ENCODE measurements at regions not wholly inside any gene's neighbourhood (a gene's known extent, or its start where the extent isn't known, plus 50 kb on each side); places are given as distances from the start of the nearest gene placed in this dataset.

- Histone ChIP-seq H3K4me3 (no peak overlapping the region), H3K27ac (no peak overlapping the region), H3K9me3 (replicated peaks) (no peaks in the 10 kb centered on the region), H3K4me1 (replicated peaks) (peaks cover 27% of the 10 kb centered on the region), H3K27me3 (replicated peaks) (no peaks in the 10 kb centered on the region), H3K36me3 (no peaks in the 10 kb centered on the region)
- peak in 1 of 2 experiments; percentile 9 for DNase-seq (ENCODE audit: low read depth in 1 of 2, low spot score in 2 of 2)
Measured at GRCh38 chr1:219514728-219515127, 98.2 kb downstream of the ZC3H11B start.

- H3K27me3 ChIP-seq (replicated peaks) = no peaks in the 10 kb centered on the region
- no peak overlapping the region for H3K4me3 ChIP-seq
- DNase-seq (ENCODE audit: low read depth in 1 of 2, low spot score in 2 of 2) = no peak
Measured at GRCh38 chr1:219507437-219507836, 105.5 kb downstream of the ZC3H11B start.

GRCh38 chr1:219506936-219507335 is 106.0 kb downstream of the ZC3H11B start:
- Histone ChIP-seq H3K27me3 (replicated peaks) (no peaks in the 10 kb centered on the region), H3K4me3 (no peak overlapping the region), H3K9me3 (replicated peaks) (no peaks in the 10 kb centered on the region), H3K4me1 (replicated peaks) (peaks cover 21% of the 10 kb centered on the region), H3K36me3 (no peaks in the 10 kb centered on the region), H3K27ac (no peak overlapping the region)
- DNase-seq (ENCODE audit: low read depth in 1 of 2, low spot score in 2 of 2) = no peak

More at GRCh38 chr1:219507437-219507836, 105.5 kb downstream of the ZC3H11B start:
- Histone ChIP-seq H3K9me3 (replicated peaks) (no peaks in the 10 kb centered on the region), H3K4me1 (replicated peaks) (peaks cover 21% of the 10 kb centered on the region), H3K36me3 (no peaks in the 10 kb centered on the region), H3K27ac (no peak overlapping the region)

GRCh38 chr1:219506473-219506899 is 106.4 kb downstream of the ZC3H11B start:
- DNase-seq (ENCODE audit: low read depth in 1 of 2, low spot score in 2 of 2) = no peak
- H3K4me3 ChIP-seq = no peak overlapping the region
- H3K4me1 ChIP-seq (replicated peaks) = peaks cover 21% of the 10 kb centered on the region

GRCh38 chr1:219505886-219506285 is 107.0 kb downstream of the ZC3H11B start:
- Histone ChIP-seq H3K4me1 (replicated peaks) (peaks cover 21% of the 10 kb centered on the region), H3K9me3 (replicated peaks) (no peaks in the 10 kb centered on the region), H3K27ac (no peak overlapping the region), H3K4me3 (no peak overlapping the region), H3K36me3 (no peaks in the 10 kb centered on the region), H3K27me3 (replicated peaks) (no peaks in the 10 kb centered on the region)
- peak in 1 of 2 experiments; percentile 43 for DNase-seq (ENCODE audit: low read depth in 1 of 2, low spot score in 2 of 2)

More at GRCh38 chr1:219506473-219506899, 106.4 kb downstream of the ZC3H11B start:
- no peaks in the 10 kb centered on the region for H3K36me3 ChIP-seq
- H3K27ac ChIP-seq = no peak overlapping the region
- no peaks in the 10 kb centered on the region for H3K27me3 ChIP-seq (replicated peaks)
- no peaks in the 10 kb centered on the region for H3K9me3 ChIP-seq (replicated peaks)

GRCh38 chr1:219503604-219504003 is 109.3 kb downstream of the ZC3H11B start:
- Histone ChIP-seq H3K27ac (no peak overlapping the region), H3K4me1 (replicated peaks) (peaks cover 21% of the 10 kb centered on the region), H3K27me3 (replicated peaks) (no peaks in the 10 kb centered on the region), H3K9me3 (replicated peaks) (no peaks in the 10 kb centered on the region), H3K4me3 (no peak overlapping the region), H3K36me3 (no peaks in the 10 kb centered on the region)
- no peak for DNase-seq (ENCODE audit: low read depth in 1 of 2, low spot score in 2 of 2)

- peaks cover 9% of the 10 kb centered on the region for H3K4me1 ChIP-seq (replicated peaks)
- H3K9me3 ChIP-seq (replicated peaks) = no peaks in the 10 kb centered on the region
- H3K4me3 ChIP-seq = no peak overlapping the region
- H3K36me3 ChIP-seq = no peaks in the 10 kb centered on the region
- no peak overlapping the region for H3K27ac ChIP-seq
- no peaks in the 10 kb centered on the region for H3K27me3 ChIP-seq (replicated peaks)
- no peak for DNase-seq (ENCODE audit: low read depth in 1 of 2, low spot score in 2 of 2)
Measured at GRCh38 chr1:219500327-219500897, 112.5 kb downstream of the ZC3H11B start.

GRCh38 chr1:219498666-219499065 is 114.2 kb downstream of the ZC3H11B start:
- Histone ChIP-seq H3K36me3 (no peaks in the 10 kb centered on the region), H3K4me3 (no peak overlapping the region), H3K4me1 (replicated peaks) (no peaks in the 10 kb centered on the region), H3K27me3 (replicated peaks) (no peaks in the 10 kb centered on the region), H3K27ac (no peak overlapping the region), H3K9me3 (replicated peaks) (no peaks in the 10 kb centered on the region)
- DNase-seq (ENCODE audit: low read depth in 1 of 2, low spot score in 2 of 2) = no peak

GRCh38 chr1:219495737-219496408 is 117.0 kb downstream of the ZC3H11B start:
- no peaks in the 10 kb centered on the region for H3K27me3 ChIP-seq (replicated peaks)
- H3K9me3 ChIP-seq (replicated peaks) = no peaks in the 10 kb centered on the region
- DNase-seq (ENCODE audit: low read depth in 1 of 2, low spot score in 2 of 2) = no peak
- H3K27ac ChIP-seq = no peak overlapping the region
- H3K36me3 ChIP-seq = no peaks in the 10 kb centered on the region
- no peak overlapping the region for H3K4me3 ChIP-seq
- H3K4me1 ChIP-seq (replicated peaks) = peaks cover 9% of the 10 kb centered on the region

- H3K36me3 ChIP-seq = no peaks in the 10 kb centered on the region
- DNase-seq (ENCODE audit: low read depth in 1 of 2, low spot score in 2 of 2) = peak in 1 of 2 experiments; percentile 29
- peaks cover 9% of the 10 kb centered on the region for H3K4me1 ChIP-seq (replicated peaks)
- H3K27ac ChIP-seq = no peak overlapping the region
- H3K4me3 ChIP-seq = no peak overlapping the region
- H3K9me3 ChIP-seq (replicated peaks) = no peaks in the 10 kb centered on the region
- no peaks in the 10 kb centered on the region for H3K27me3 ChIP-seq (replicated peaks)
Measured at GRCh38 chr1:219492717-219493116, 120.2 kb downstream of the ZC3H11B start.

GRCh38 chr1:219490566-219490965 is 122.3 kb downstream of the ZC3H11B start:
- no peak overlapping the region for H3K4me3 ChIP-seq
- H3K27ac ChIP-seq = no peak overlapping the region
- H3K36me3 ChIP-seq = no peaks in the 10 kb centered on the region
- no peak for DNase-seq (ENCODE audit: low read depth in 1 of 2, low spot score in 2 of 2)
- H3K27me3 ChIP-seq (replicated peaks) = no peaks in the 10 kb centered on the region
- H3K4me1 ChIP-seq (replicated peaks) = peaks cover 9% of the 10 kb centered on the region
- no peaks in the 10 kb centered on the region for H3K9me3 ChIP-seq (replicated peaks)

- no peak overlapping the region for H3K4me3 ChIP-seq
- H3K4me1 ChIP-seq (replicated peaks) = peaks cover 9% of the 10 kb centered on the region
- no peaks in the 10 kb centered on the region for H3K9me3 ChIP-seq (replicated peaks)
- no peak for DNase-seq (ENCODE audit: low read depth in 1 of 2, low spot score in 2 of 2)
- no peaks in the 10 kb centered on the region for H3K27me3 ChIP-seq (replicated peaks)
- no peaks in the 10 kb centered on the region for H3K36me3 ChIP-seq
- no peak overlapping the region for H3K27ac ChIP-seq
Measured at GRCh38 chr1:219489636-219490035, 123.3 kb downstream of the ZC3H11B start.

GRCh38 chr1:219488275-219488674 is 124.6 kb downstream of the ZC3H11B start:
- no peak overlapping the region for H3K27ac ChIP-seq
- H3K36me3 ChIP-seq = no peaks in the 10 kb centered on the region
- H3K4me1 ChIP-seq (replicated peaks) = peaks cover 9% of the 10 kb centered on the region
- no peak for DNase-seq (ENCODE audit: low read depth in 1 of 2, low spot score in 2 of 2)
- H3K9me3 ChIP-seq (replicated peaks) = no peaks in the 10 kb centered on the region
- H3K4me3 ChIP-seq = no peak overlapping the region
- H3K27me3 ChIP-seq (replicated peaks) = no peaks in the 10 kb centered on the region

- Histone ChIP-seq H3K4me1 (replicated peaks) (no peaks in the 10 kb centered on the region), H3K27ac (no peak overlapping the region), H3K4me3 (no peak overlapping the region), H3K36me3 (no peaks in the 10 kb centered on the region), H3K9me3 (replicated peaks) (no peaks in the 10 kb centered on the region), H3K27me3 (replicated peaks) (no peaks in the 10 kb centered on the region)
- DNase-seq (ENCODE audit: low read depth in 1 of 2, low spot score in 2 of 2) = no peak
Measured at GRCh38 chr1:219483530-219483929, 129.4 kb downstream of the ZC3H11B start.
